GM12878 (cell line): ENCODE measurements at regions not wholly inside any gene's neighbourhood (a gene's known extent, or its start where the extent isn't known, plus 50 kb on each side); places are given as distances from the start of the nearest gene placed in this dataset.

Source experiments
- ATAC-seq: fragments of 200-7000 bp; cut with Tn5 transposase; 3 replicates; pipeline ENCODE4 v1.9.1; 2020; ENCODE audit warnings: mild to moderate bottlenecking, moderate library complexity
- BruUV-seq: library from RNA; stranded (reverse); fragments of 400-500 nt; replicated peaks from 2 replicates; lab custom pipeline; 2021; lab: Mats Ljungman, UMichigan
- CTCF ChIA-PET: fragments of 300-600 bp; sonication (Branson Sonifier 250); formaldehyde crosslinking; extraction: SDS; loops from one replicate; lab custom pipeline; 2021; ENCODE audit warnings: inconsistent platforms; lab: Yijun Ruan, JAX
- POLR2A ChIA-PET: fragments of 350-600 bp; formaldehyde crosslinking; extraction: SDS; loops from one replicate; lab custom pipeline; 2021; ENCODE audit warnings: inconsistent platforms; lab: Charles Lee
- RAD21 ChIA-PET: fragments of 300-600 bp; sonication (Branson Sonifier 250); formaldehyde crosslinking; loops from one replicate; lab custom pipeline; 2023; ENCODE audit warnings: antibody characterized with exemption; ENCODE audit not compliant: unreplicated experiment; lab: Charles Lee
- SMC1A ChIA-PET: fragments of 300-600 bp; sonication (Branson Sonifier 250); formaldehyde crosslinking; loops from one replicate; lab custom pipeline; 2023; ENCODE audit not compliant: unreplicated experiment, uncharacterized antibody; lab: Charles Lee
- DNase-seq: peaks from one replicate; pipeline ENCODE4 v3.0.0-alpha.2; 2011; ENCODE audit warnings: low read depth, low spot score
- FAIRE-seq: peaks from 3 replicates; lab custom pipeline; 2011; peaks lifted over from hg19 to GRCh38; lab: Jason Lieb, UNC
- H2AFZ ChIP-seq: 2 replicates; pipeline ENCODE4 v1.6.0; 2011; ENCODE audit warnings: low read depth, low read length, control low read depth; ENCODE audit not compliant: control insufficient read depth
- H3K27ac ChIP-seq: 2 replicates; pipeline ENCODE4 v1.5.1; 2011; ENCODE audit warnings: control low read depth; ENCODE audit not compliant: control insufficient read depth, insufficient read depth
- H3K27me3 ChIP-seq, 2 experiments: replicated peaks in 1 of 2; 2 replicates each; pipeline versions ENCODE4 v1.6.0 to v1.6.1; 2011; ENCODE audit warnings: low read length in 1 of 2; ENCODE audit not compliant: control insufficient read depth in 2 of 2, insufficient read depth in 2 of 2
- H3K36me3 ChIP-seq, 2 experiments: 2 replicates each; pipeline ENCODE4 v1.5.1; 2011; ENCODE audit warnings: low read length in 1 of 2; ENCODE audit not compliant: control insufficient read depth in 2 of 2, insufficient read depth in 2 of 2
- H3K4me1 ChIP-seq: 2 replicates; pipeline ENCODE4 v1.6.1; 2011; ENCODE audit warnings: mild to moderate bottlenecking, low read length, moderate library complexity, mixed read lengths; ENCODE audit not compliant: control insufficient read depth, insufficient read depth
- H3K4me2 ChIP-seq: 2 replicates; pipeline ENCODE4 v1.6.0; 2011; ENCODE audit warnings: control low read depth; ENCODE audit not compliant: control insufficient read depth, insufficient read depth
- H3K4me3 ChIP-seq: fragments of 200-600 bp; sonication (generic); 2 replicates; pipeline ENCODE4 v1.5.1; 2016
- H3K79me2 ChIP-seq: 2 replicates; pipeline ENCODE4 v1.6.0; 2011; ENCODE audit warnings: low read length; ENCODE audit not compliant: control insufficient read depth, insufficient read depth
- H3K9ac ChIP-seq: 2 replicates; pipeline ENCODE4 v1.8.0; 2011; ENCODE audit warnings: low read length, control low read depth, mixed read lengths; ENCODE audit not compliant: control insufficient read depth, insufficient read depth
- H3K9me3 ChIP-seq: replicated peaks from 3 replicates; pipeline ENCODE4 v1.5.1; 2011; ENCODE audit warnings: mild to moderate bottlenecking, low read length; ENCODE audit not compliant: control insufficient read depth, insufficient read depth
- H4K20me1 ChIP-seq: 2 replicates; pipeline ENCODE4 v1.6.0; 2011; ENCODE audit not compliant: control insufficient read depth, insufficient read depth
- EED ChIP-seq: sonication (generic); IDR thresholded peaks from 2 replicates; pipeline ENCODE4 v1.6.1; 2016; ENCODE audit warnings: antibody characterized with exemption, low read depth
- EP300 ChIP-seq, 2 experiments: fragments of 150-350 bp in 1 of 2; IDR thresholded peaks; 2 replicates each; pipeline ENCODE4 v1.6.1; 2011 to 2012; ENCODE audit warnings: low read depth in 2 of 2, low read length in 2 of 2, borderline replicate concordance in 1 of 2, improper control_type of control experiment in 1 of 2, inconsistent platforms in 1 of 2; ENCODE audit not compliant: control insufficient read depth in 1 of 2
- FOXK2 ChIP-seq: fragments of 450-650 bp; IDR thresholded peaks from 2 replicates; pipeline ENCODE4 v1.6.1; 2017; ENCODE audit warnings: mild to moderate bottlenecking, moderate library complexity
- PAX8 ChIP-seq: fragments of 450-650 bp; IDR thresholded peaks from 2 replicates; pipeline ENCODE4 v1.6.1; 2017; ENCODE audit warnings: mild to moderate bottlenecking, moderate library complexity
- POLR2AphosphoS5 ChIP-seq: IDR thresholded peaks from 2 replicates; pipeline ENCODE4 v1.6.1; 2011; ENCODE audit warnings: mild to moderate bottlenecking, low read length, inconsistent platforms
- SMC3 ChIP-seq: IDR thresholded peaks from 2 replicates; pipeline ENCODE4 v1.6.1; 2011; ENCODE audit warnings: low read length, improper control_type of control experiment, borderline replicate concordance
- SP1 ChIP-seq: IDR thresholded peaks from one replicate; pipeline ENCODE4 v1.6.1; 2011; ENCODE audit warnings: low read depth, low read length
- STAT1 ChIP-seq: fragments of 450-650 bp; conservative IDR thresholded peaks from 2 replicates; pipeline ENCODE4 v1.6.1; 2014; ENCODE audit warnings: antibody characterized with exemption, mild to moderate bottlenecking
- TCF3 ChIP-seq: IDR thresholded peaks from 2 replicates; pipeline ENCODE4 v1.6.1; 2012; ENCODE audit warnings: low read depth, mild to moderate bottlenecking, low read length, borderline replicate concordance; ENCODE audit not compliant: insufficient read depth
- WGBS: methylation state at CpG from one replicate; pipeline ENCODE4 v1.1.6; 2016; ENCODE audit warnings: low lambda C conversion rate; ENCODE audit not compliant: insufficient replicate concordance, insufficient coverage; ENCODE audit errors: missing lambda C conversion rate; 5-methylcytosine and 5-hydroxymethylcytosine counted together
- in situ Hi-C: fragments of 300-500 bp; cut with MboI; formaldehyde crosslinking; loops from 9 replicates; pipeline ENCODE4 v1.14.3; 2018; ENCODE audit warnings: mixed read lengths
- intact Hi-C: fragments of 100-400 bp; cut with micrococcal nuclease; formaldehyde crosslinking; loops from one replicate; pipeline ENCODE4 v1.14.2; 2022; ENCODE audit not compliant: unreplicated experiment
- TF ChIP-seq, protein P1 (sequence below): fragments of 450-650 bp; formaldehyde crosslinking; IDR thresholded peaks from 2 replicates; pipeline ENCODE4 v1.5.0; 2022; ENCODE audit warnings: mild to moderate bottlenecking, missing genetic modification characterization
- TF ChIP-seq, protein P2 (sequence below): fragments of 450-650 bp; IDR thresholded peaks from 2 replicates; pipeline ENCODE4 v1.6.1; 2014; ENCODE audit warnings: mild to moderate bottlenecking
- TF ChIP-seq, protein P3 (sequence below): IDR thresholded peaks from 2 replicates; pipeline ENCODE4 v1.6.1; 2011; ENCODE audit warnings: mild to moderate bottlenecking, low read depth, low read length, moderate library complexity; ENCODE audit not compliant: insufficient replicate concordance
- TF ChIP-seq, protein P4 (sequence below): fragments of 150-350 bp; IDR thresholded peaks from 2 replicates; pipeline ENCODE4 v1.6.1; 2016; ENCODE audit warnings: low read depth, low read length
- TF ChIP-seq, protein P5 (sequence below): fragments of 450-650 bp; conservative IDR thresholded peaks from 2 replicates; pipeline ENCODE4 v1.6.1; 2017; ENCODE audit warnings: mild to moderate bottlenecking, moderate library complexity

DNA sequence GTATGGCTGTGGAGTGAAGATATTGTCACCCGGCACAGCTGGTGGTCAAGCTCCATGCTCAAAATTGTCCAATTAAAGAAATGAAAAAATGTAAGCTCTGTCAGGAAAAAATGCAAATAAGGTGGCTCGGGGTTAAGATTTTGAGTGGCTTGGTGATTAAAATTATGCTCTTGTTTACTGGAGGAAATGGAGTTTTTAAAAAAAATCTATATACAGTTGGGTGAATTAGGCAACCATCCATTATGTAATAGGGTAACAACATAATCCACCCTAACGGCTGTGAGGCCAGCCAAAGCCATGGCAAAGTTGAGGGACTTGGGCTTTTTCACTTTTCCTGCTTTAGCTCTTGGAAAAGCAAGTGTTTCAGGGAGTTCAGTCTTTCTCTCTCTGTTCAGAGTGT is 260.8 kb upstream of the HABP2 start:
- DNase-seq, result no peak
- no peaks in the 10 kb centered on the region for H3K9me3 ChIP-seq
- TF ChIP-seq, protein P1, sequence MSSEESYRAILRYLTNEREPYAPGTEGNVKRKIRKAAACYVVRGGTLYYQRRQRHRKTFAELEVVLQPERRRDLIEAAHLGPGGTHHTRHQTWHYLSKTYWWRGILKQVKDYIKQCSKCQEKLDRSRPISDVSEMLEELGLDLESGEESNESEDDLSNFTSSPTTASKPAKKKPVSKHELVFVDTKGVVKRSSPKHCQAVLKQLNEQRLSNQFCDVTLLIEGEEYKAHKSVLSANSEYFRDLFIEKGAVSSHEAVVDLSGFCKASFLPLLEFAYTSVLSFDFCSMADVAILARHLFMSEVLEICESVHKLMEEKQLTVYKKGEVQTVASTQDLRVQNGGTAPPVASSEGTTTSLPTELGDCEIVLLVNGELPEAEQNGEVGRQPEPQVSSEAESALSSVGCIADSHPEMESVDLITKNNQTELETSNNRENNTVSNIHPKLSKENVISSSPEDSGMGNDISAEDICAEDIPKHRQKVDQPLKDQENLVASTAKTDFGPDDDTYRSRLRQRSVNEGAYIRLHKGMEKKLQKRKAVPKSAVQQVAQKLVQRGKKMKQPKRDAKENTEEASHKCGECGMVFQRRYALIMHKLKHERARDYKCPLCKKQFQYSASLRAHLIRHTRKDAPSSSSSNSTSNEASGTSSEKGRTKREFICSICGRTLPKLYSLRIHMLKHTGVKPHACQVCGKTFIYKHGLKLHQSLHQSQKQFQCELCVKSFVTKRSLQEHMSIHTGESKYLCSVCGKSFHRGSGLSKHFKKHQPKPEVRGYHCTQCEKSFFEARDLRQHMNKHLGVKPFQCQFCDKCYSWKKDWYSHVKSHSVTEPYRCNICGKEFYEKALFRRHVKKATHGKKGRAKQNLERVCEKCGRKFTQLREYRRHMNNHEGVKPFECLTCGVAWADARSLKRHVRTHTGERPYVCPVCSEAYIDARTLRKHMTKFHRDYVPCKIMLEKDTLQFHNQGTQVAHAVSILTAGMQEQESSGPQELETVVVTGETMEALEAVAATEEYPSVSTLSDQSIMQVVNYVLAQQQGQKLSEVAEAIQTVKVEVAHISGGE (CRISPR knock-in tag), result no peak
- no peak for TF ChIP-seq EP300 (IDR thresholded peaks at IDR 0.05; ENCODE audit: borderline replicate concordance in 1 of 2, control insufficient read depth in 1 of 2, low read depth in 2 of 2, low read length in 2 of 2)
- no peak for TF ChIP-seq EED
- TF ChIP-seq POLR2AphosphoS5, result no peak
- TF ChIP-seq PAX8, result no peak
- TF ChIP-seq STAT1, result no peak
- TF ChIP-seq SMC3, result no peak
- TF ChIP-seq, protein P2, sequence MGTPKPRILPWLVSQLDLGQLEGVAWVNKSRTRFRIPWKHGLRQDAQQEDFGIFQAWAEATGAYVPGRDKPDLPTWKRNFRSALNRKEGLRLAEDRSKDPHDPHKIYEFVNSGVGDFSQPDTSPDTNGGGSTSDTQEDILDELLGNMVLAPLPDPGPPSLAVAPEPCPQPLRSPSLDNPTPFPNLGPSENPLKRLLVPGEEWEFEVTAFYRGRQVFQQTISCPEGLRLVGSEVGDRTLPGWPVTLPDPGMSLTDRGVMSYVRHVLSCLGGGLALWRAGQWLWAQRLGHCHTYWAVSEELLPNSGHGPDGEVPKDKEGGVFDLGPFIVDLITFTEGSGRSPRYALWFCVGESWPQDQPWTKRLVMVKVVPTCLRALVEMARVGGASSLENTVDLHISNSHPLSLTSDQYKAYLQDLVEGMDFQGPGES, result no peak
- TF ChIP-seq, protein P3, sequence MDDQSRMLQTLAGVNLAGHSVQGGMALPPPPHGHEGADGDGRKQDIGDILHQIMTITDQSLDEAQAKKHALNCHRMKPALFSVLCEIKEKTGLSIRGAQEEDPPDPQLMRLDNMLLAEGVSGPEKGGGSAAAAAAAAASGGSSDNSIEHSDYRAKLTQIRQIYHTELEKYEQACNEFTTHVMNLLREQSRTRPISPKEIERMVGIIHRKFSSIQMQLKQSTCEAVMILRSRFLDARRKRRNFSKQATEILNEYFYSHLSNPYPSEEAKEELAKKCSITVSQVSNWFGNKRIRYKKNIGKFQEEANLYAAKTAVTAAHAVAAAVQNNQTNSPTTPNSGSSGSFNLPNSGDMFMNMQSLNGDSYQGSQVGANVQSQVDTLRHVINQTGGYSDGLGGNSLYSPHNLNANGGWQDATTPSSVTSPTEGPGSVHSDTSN, result no peak
- TF ChIP-seq FOXK2, result no peak
- no peak for TF ChIP-seq SP1
- TF ChIP-seq, protein P4, sequence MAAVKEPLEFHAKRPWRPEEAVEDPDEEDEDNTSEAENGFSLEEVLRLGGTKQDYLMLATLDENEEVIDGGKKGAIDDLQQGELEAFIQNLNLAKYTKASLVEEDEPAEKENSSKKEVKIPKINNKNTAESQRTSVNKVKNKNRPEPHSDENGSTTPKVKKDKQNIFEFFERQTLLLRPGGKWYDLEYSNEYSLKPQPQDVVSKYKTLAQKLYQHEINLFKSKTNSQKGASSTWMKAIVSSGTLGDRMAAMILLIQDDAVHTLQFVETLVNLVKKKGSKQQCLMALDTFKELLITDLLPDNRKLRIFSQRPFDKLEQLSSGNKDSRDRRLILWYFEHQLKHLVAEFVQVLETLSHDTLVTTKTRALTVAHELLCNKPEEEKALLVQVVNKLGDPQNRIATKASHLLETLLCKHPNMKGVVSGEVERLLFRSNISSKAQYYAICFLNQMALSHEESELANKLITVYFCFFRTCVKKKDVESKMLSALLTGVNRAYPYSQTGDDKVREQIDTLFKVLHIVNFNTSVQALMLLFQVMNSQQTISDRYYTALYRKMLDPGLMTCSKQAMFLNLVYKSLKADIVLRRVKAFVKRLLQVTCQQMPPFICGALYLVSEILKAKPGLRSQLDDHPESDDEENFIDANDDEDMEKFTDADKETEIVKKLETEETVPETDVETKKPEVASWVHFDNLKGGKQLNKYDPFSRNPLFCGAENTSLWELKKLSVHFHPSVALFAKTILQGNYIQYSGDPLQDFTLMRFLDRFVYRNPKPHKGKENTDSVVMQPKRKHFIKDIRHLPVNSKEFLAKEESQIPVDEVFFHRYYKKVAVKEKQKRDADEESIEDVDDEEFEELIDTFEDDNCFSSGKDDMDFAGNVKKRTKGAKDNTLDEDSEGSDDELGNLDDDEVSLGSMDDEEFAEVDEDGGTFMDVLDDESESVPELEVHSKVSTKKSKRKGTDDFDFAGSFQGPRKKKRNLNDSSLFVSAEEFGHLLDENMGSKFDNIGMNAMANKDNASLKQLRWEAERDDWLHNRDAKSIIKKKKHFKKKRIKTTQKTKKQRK, result no peak
- TF ChIP-seq TCF3, result no peak
- TF ChIP-seq, protein P5, sequence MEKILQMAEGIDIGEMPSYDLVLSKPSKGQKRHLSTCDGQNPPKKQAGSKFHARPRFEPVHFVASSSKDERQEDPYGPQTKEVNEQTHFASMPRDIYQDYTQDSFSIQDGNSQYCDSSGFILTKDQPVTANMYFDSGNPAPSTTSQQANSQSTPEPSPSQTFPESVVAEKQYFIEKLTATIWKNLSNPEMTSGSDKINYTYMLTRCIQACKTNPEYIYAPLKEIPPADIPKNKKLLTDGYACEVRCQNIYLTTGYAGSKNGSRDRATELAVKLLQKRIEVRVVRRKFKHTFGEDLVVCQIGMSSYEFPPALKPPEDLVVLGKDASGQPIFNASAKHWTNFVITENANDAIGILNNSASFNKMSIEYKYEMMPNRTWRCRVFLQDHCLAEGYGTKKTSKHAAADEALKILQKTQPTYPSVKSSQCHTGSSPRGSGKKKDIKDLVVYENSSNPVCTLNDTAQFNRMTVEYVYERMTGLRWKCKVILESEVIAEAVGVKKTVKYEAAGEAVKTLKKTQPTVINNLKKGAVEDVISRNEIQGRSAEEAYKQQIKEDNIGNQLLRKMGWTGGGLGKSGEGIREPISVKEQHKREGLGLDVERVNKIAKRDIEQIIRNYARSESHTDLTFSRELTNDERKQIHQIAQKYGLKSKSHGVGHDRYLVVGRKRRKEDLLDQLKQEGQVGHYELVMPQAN, result no peak
- TF ChIP-seq, all 136 proteins: peak for 0
- SMC1A ChIA-PET, result interaction anchor here (0.6 kb wide), 1 partner anchor 555 kb away, joined by 3 read pairs; no protein-coding TSS in a partner anchor
- no TSS peak for BruUV-seq
- Histone ChIP-seq H3K9ac (no peak overlapping the region), H3K27me3 (no peaks in the 10 kb centered on the region), H3K79me2 (no peaks in the 10 kb centered on the region), H2AFZ (no peak overlapping the region), H3K36me3 (no peaks in the 10 kb centered on the region), H3K4me1 (no peaks in the 10 kb centered on the region), H3K4me2 (no peak overlapping the region), H3K4me3 (no peak overlapping the region), H3K27ac (no peak overlapping the region), H4K20me1 (no peaks in the 10 kb centered on the region)
- POLR2A ChIA-PET, result no interaction called here
- WGBS, result 0% methylated on average over 3 of the region's 3 CpGs
- in situ Hi-C loops (no loop called here), intact Hi-C loops (no loop called here)
- RAD21 ChIA-PET, result no interaction called here
- no peak for ATAC-seq
- CTCF ChIA-PET, result interaction anchor here (0.6 kb wide), 1 partner anchor 783 kb away, joined by 3 read pairs; no protein-coding TSS in a partner anchor
- FAIRE-seq, result no peak
